ENCODE measurements at regions not wholly inside any gene's neighbourhood (a gene's known extent, or its start where the extent isn't known, plus 50 kb on each side); places are given as distances from the start of the nearest gene placed in this dataset.

GRCh38 chr6:81228912-81229555, 523.4 kb downstream of the TENT5A start:
- Histone ChIP-seq H3K4me3 (no peak overlapping the region), H3K27ac (ENCODE audit: control insufficient read depth, insufficient read depth) (no peak overlapping the region), H3K36me3 (ENCODE audit: control insufficient read depth in 2 of 2, insufficient read depth in 2 of 2, low read length in 1 of 2) (no peaks in the 10 kb centered on the region), H3K27me3 (replicated peaks in 1 of 2; ENCODE audit: control insufficient read depth in 2 of 2, insufficient read depth in 2 of 2, low read length in 1 of 2) (no peaks in the 10 kb centered on the region), H3K9ac (ENCODE audit: control insufficient read depth, insufficient read depth, low read length) (no peak overlapping the region), H2AFZ (ENCODE audit: control insufficient read depth, low read depth, low read length) (no peak overlapping the region), H3K4me2 (ENCODE audit: control insufficient read depth, insufficient read depth) (no peak overlapping the region), H3K9me3 (replicated peaks; ENCODE audit: control insufficient read depth, insufficient read depth, low read length) (no peaks in the 10 kb centered on the region), H3K79me2 (ENCODE audit: control insufficient read depth, insufficient read depth, low read length) (no peaks in the 10 kb centered on the region), H4K20me1 (ENCODE audit: control insufficient read depth, insufficient read depth) (no peaks in the 10 kb centered on the region), H3K4me1 (ENCODE audit: control insufficient read depth, insufficient read depth, low read length) (no peaks in the 10 kb centered on the region)
- ChIA-PET CTCF (no interaction called here), POLR2A (no interaction called here), RAD21 (ENCODE audit: unreplicated experiment) (no interaction called here), SMC1A (ENCODE audit: uncharacterized antibody, unreplicated experiment) (no interaction called here)
- intact Hi-C loops (cut with micrococcal nuclease; ENCODE audit: unreplicated experiment) (no loop called here), in situ Hi-C loops (cut with MboI) (no loop called here)
- DNase-seq (ENCODE audit: low read depth, low spot score), result no peak
- no peak for ATAC-seq
- WGBS (ENCODE audit: insufficient coverage, insufficient replicate concordance, low lambda C conversion rate, missing lambda C conversion rate), result 0% methylated on average over 2 of the region's 2 CpGs
- TF ChIP-seq CTCF (IDR thresholded peaks at IDR 0.05 in 2 of 3, conservative IDR thresholded peaks at IDR 0.05 in 1 of 3; ENCODE audit: control insufficient read depth in 2 of 3, extremely low read depth in 1 of 3, insufficient read depth in 1 of 3, low read depth in 3 of 3, low read length in 3 of 3), result no peak
- no peak for FAIRE-seq
- no TSS peak for BruUV-seq (replicated peaks)

GRCh38 chr6:81226957-81227356, 525.5 kb downstream of the TENT5A start:
- TF ChIP-seq TARDBP (IDR thresholded peaks at IDR 0.05; ENCODE audit: borderline replicate concordance), result no peak
- Histone ChIP-seq H3K4me3 (no peak overlapping the region), H3K9me3 (replicated peaks; ENCODE audit: control insufficient read depth, insufficient read depth, low read length) (no peaks in the 10 kb centered on the region), H3K36me3 (ENCODE audit: control insufficient read depth in 2 of 2, insufficient read depth in 2 of 2, low read length in 1 of 2) (no peaks in the 10 kb centered on the region), H3K27me3 (replicated peaks in 1 of 2; ENCODE audit: control insufficient read depth in 2 of 2, insufficient read depth in 2 of 2, low read length in 1 of 2) (no peaks in the 10 kb centered on the region), H4K20me1 (ENCODE audit: control insufficient read depth, insufficient read depth) (no peaks in the 10 kb centered on the region), H3K4me1 (ENCODE audit: control insufficient read depth, insufficient read depth, low read length) (no peaks in the 10 kb centered on the region), H3K9ac (ENCODE audit: control insufficient read depth, insufficient read depth, low read length) (no peak overlapping the region), H2AFZ (ENCODE audit: control insufficient read depth, low read depth, low read length) (no peak overlapping the region), H3K27ac (ENCODE audit: control insufficient read depth, insufficient read depth) (no peak overlapping the region), H3K4me2 (ENCODE audit: control insufficient read depth, insufficient read depth) (no peak overlapping the region), H3K79me2 (ENCODE audit: control insufficient read depth, insufficient read depth, low read length) (no peaks in the 10 kb centered on the region)
- ChIA-PET CTCF (no interaction called here), POLR2A (no interaction called here), RAD21 (ENCODE audit: unreplicated experiment) (no interaction called here), SMC1A (ENCODE audit: uncharacterized antibody, unreplicated experiment) (no interaction called here)
- no TSS peak for BruUV-seq (replicated peaks)
- no peak for DNase-seq (ENCODE audit: low read depth, low spot score)
- no peak for FAIRE-seq
- 0% methylated on average over 1 of the region's 1 CpG for WGBS (ENCODE audit: insufficient coverage, insufficient replicate concordance, low lambda C conversion rate, missing lambda C conversion rate)
- ATAC-seq, result no peak
- intact Hi-C loops (cut with micrococcal nuclease; ENCODE audit: unreplicated experiment) (no loop called here), in situ Hi-C loops (cut with MboI) (no loop called here)
